ENCODE measurements at regions not wholly inside any gene's neighbourhood (a gene's known extent, or its start where the extent isn't known, plus 50 kb on each side); places are given as distances from the start of the nearest gene placed in this dataset.
A peak's percentile ranks its signal among the peaks of the same experiment; 100 is the strongest.

DNA sequence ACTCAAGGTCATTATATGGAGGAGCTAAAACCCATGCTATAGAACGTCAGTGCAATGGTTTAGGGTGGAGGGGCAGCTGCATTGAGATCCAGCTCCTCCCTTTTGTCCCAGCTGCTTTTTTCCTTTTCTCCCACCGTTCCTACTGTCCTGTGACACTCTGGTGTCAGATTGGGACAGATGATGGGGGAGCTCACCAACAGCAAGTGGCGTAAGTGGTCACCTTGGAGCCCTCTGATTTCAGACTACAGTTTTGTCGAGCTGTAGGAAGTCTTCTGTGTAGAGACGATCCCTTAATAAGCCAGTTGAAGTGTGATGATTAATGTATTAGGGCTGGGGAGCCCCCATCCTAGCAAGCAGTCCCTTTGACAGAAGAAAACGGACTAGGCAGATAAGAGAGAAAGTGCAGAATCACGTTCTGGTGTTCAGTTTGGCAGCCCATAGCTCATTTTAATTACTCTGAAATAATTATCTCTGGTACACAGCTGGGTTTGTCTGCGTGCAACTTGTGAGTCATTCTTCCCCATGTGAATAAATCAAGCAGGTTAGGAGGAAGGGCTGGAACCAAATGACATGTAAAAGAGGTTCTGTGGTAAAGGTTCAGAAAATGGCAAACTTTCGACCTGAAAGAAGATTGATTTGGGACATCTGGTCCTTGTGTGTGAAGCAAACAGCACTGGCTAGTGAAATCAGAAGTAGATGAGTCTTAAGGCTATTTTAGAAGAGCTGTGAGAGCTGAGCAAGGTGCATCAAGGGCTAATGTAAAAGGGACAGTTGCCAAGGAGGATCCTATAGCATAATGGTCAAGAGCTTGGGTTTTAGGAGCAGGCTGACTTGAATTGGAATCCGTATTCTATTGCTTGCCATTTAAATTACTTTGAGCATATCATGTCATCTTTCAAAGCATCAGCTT lies 241.4 kb downstream of the EDEM1 start:
- POLR2A ChIA-PET, result no interaction called here
- no peaks in the 10 kb centered on the region for H3K9me3 Mint-ChIP-seq
- H3K27me3 Mint-ChIP-seq, result peaks cover 6% of the 10 kb centered on the region
- ATAC-seq, result peak; percentile 63
- CTCF ChIA-PET, result interaction anchor here (1.1 kb wide), 1 partner anchor 345 kb away, joined by 3 read pairs; no protein-coding TSS in a partner anchor
- TF ChIP-seq, protein P1, sequence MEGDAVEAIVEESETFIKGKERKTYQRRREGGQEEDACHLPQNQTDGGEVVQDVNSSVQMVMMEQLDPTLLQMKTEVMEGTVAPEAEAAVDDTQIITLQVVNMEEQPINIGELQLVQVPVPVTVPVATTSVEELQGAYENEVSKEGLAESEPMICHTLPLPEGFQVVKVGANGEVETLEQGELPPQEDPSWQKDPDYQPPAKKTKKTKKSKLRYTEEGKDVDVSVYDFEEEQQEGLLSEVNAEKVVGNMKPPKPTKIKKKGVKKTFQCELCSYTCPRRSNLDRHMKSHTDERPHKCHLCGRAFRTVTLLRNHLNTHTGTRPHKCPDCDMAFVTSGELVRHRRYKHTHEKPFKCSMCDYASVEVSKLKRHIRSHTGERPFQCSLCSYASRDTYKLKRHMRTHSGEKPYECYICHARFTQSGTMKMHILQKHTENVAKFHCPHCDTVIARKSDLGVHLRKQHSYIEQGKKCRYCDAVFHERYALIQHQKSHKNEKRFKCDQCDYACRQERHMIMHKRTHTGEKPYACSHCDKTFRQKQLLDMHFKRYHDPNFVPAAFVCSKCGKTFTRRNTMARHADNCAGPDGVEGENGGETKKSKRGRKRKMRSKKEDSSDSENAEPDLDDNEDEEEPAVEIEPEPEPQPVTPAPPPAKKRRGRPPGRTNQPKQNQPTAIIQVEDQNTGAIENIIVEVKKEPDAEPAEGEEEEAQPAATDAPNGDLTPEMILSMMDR (IDR thresholded peaks at IDR 0.05), result no peak
- H3K36me3 Mint-ChIP-seq (ENCODE audit: low read depth), result no peaks in the 10 kb centered on the region
- H3K4me3 Mint-ChIP-seq, result no peak overlapping the region
- DNase-seq, result peak; percentile 3
- peaks cover 5% of the 10 kb centered on the region for H3K4me1 Mint-ChIP-seq (ENCODE audit: low read depth)
- H3K27ac Mint-ChIP-seq, result no peak overlapping the region
- intact Hi-C loops (cut with micrococcal nuclease), result no loop called here

DNA sequence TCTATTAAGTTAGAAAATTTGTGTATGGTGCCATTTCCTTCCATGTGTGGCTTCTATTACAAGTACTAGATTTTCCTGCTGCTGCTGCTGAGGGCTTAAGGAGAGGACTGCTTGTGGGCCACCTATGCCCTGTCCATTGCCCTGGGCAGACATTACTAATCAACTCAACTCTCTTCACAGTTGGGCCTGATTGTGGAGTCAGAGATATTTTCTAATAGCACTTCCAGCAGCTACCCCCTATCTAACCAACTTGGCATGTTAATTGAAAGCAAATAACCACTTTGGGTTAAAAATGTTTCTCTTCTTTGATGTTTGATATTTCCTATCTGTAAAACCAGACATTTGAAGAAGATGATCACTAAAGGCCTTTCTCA lies 242.0 kb downstream of the EDEM1 start:
- Mint-ChIP-seq H3K36me3 (ENCODE audit: low read depth) (no peaks in the 10 kb centered on the region), H3K27ac (no peak overlapping the region), H3K9me3 (no peaks in the 10 kb centered on the region), H3K4me3 (no peak overlapping the region), H3K27me3 (peaks cover 11% of the 10 kb centered on the region), H3K4me1 (ENCODE audit: low read depth) (peaks cover 5% of the 10 kb centered on the region)
- ATAC-seq (no peak), DNase-seq (no peak)
- ChIA-PET POLR2A (no interaction called here), CTCF (interaction anchor here (1.1 kb wide), 1 partner anchor 345 kb away, joined by 3 read pairs; no protein-coding TSS in a partner anchor)
- TF ChIP-seq, protein P1 (IDR thresholded peaks at IDR 0.05), result no peak
- intact Hi-C loops (cut with micrococcal nuclease), result no loop called here

DNA sequence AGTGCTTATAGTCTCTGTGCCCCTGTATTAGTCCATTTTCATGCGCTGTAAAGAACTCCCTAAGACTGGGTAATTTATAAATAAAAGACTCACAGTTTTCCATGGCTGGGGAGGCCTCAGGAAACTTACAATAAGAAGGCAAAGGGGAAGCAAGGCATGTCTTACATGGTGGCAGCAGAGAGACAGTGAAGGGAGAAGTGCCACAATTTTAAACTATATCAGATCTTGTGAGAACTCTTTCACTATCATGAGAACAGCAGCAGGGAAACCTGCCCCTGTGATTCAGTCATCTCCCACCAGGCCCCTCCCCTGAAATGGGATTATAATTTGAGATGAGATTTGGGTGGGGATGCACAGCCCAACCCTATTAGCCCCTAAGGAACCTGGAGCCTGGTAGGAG lies 243.2 kb downstream of the EDEM1 start:
- H3K27ac Mint-ChIP-seq, result no peak overlapping the region
- ChIA-PET POLR2A (no interaction called here), CTCF (no interaction called here)
- no peaks in the 10 kb centered on the region for H3K36me3 Mint-ChIP-seq (ENCODE audit: low read depth)
- TF ChIP-seq, protein P1 (IDR thresholded peaks at IDR 0.05), result no peak
- DNase-seq (no peak), ATAC-seq (no peak)
- H3K27me3 Mint-ChIP-seq, result peaks cover 11% of the 10 kb centered on the region
- intact Hi-C loops (cut with micrococcal nuclease), result no loop called here
- H3K9me3 Mint-ChIP-seq, result no peaks in the 10 kb centered on the region
- H3K4me1 Mint-ChIP-seq (ENCODE audit: low read depth), result peaks cover 5% of the 10 kb centered on the region
- no peak overlapping the region for H3K4me3 Mint-ChIP-seq

DNA sequence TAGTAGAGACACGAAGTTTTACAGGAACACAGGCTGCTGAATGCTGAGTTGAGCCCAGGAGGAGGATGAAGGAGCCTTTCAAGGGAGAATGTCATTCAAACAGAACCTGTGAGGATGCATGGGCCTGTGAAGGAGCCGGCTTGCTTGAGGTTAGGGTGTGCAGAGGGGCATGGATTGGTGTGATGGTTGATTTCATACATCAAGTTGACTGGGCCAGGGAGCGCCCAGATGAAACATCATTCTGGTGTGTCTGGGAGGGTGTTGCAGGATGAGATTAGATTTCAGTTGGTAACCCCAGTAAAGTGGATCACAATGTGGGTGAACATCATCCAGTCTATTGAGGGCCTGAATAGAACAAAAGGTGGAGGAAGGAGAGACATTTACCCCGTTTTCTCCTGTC lies 243.6 kb downstream of the EDEM1 start:
- ATAC-seq (no peak), DNase-seq (no peak)
- H3K9me3 Mint-ChIP-seq, result no peaks in the 10 kb centered on the region
- H3K4me1 Mint-ChIP-seq (ENCODE audit: low read depth), result peaks cover 5% of the 10 kb centered on the region
- no peaks in the 10 kb centered on the region for H3K36me3 Mint-ChIP-seq (ENCODE audit: low read depth)
- CTCF ChIA-PET, result no interaction called here
- TF ChIP-seq, protein P1 (IDR thresholded peaks at IDR 0.05), result no peak
- H3K27ac Mint-ChIP-seq, result no peak overlapping the region
- POLR2A ChIA-PET, result no interaction called here
- no peak overlapping the region for H3K4me3 Mint-ChIP-seq
- intact Hi-C loops (cut with micrococcal nuclease), result no loop called here
- peaks cover 11% of the 10 kb centered on the region for H3K27me3 Mint-ChIP-seq

DNA sequence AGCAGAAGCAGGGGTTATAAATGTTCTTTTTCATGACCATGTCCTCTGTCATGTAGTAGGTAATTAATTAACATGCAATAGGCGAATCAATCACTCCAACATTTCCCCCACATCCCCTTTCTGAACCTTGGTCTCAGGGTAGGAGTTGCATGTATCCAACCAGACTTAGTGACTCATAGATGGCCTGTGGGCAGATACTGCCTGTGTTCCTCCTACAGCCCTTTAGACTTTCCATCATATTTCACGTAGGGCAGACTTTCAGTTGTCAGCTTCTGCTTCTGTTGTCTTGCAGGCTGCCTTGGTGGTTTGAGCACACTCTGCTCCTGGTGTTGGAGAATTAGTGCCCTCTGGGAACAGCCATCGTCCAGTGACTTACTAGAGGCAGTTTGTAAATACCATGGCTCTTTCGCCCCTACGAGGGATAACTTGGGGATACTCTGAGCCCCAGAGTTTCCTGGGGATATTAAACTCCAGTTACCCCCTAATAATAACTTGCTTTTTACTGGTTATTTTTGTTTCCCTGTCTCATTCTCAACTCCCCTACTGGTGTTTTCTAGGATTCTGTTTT lies 244.4 kb downstream of the EDEM1 start:
- intact Hi-C loops (cut with micrococcal nuclease), result no loop called here
- TF ChIP-seq, protein P1 (IDR thresholded peaks at IDR 0.05), result no peak
- Mint-ChIP-seq H3K36me3 (ENCODE audit: low read depth) (no peaks in the 10 kb centered on the region), H3K9me3 (no peaks in the 10 kb centered on the region), H3K27ac (no peak overlapping the region), H3K4me1 (ENCODE audit: low read depth) (peaks cover 5% of the 10 kb centered on the region), H3K27me3 (peaks cover 8% of the 10 kb centered on the region), H3K4me3 (no peak overlapping the region)
- CTCF ChIA-PET, result no interaction called here
- POLR2A ChIA-PET, result no interaction called here
- ATAC-seq (no peak), DNase-seq (no peak)
